ENCODE measurements at regions not wholly inside any gene's neighbourhood (a gene's known extent, or its start where the extent isn't known, plus 50 kb on each side); places are given as distances from the start of the nearest gene placed in this dataset.
"Not testable (repeated sequence)": the region's sequence is repeated elsewhere in the genome, so short reads cannot be mapped to it uniquely, and the experiment has no call there.

- peaks cover 10 to 11% of the 10 kb centered on the region in 2 donors for H3K27me3 Mint-ChIP-seq
- no peak overlapping the region for H3K4me3 Mint-ChIP-seq
- ATAC-seq (no peak), DNase-seq (ENCODE audit: low spot score) (no peak)
- H3K4me1 Mint-ChIP-seq (ENCODE audit: low read depth in 2 of 2), result no peaks in the 10 kb centered on the region
- H3K36me3 Mint-ChIP-seq, result no peaks in the 10 kb centered on the region
- peaks cover 4% of the 10 kb centered on the region for H3K9me3 Mint-ChIP-seq
- H3K27ac Mint-ChIP-seq, result no peak overlapping the region
Measured at GRCh38 chr3:155995525-155996370, 124.6 kb upstream of the KCNAB1 start.

- H3K4me3 Mint-ChIP-seq, result no peak overlapping the region
- no peak overlapping the region for H3K27ac Mint-ChIP-seq
- H3K9me3 Mint-ChIP-seq, result peaks cover 4% of the 10 kb centered on the region
- no peak for ATAC-seq
- no peaks in the 10 kb centered on the region for H3K4me1 Mint-ChIP-seq (ENCODE audit: low read depth in 2 of 2)
- no peaks in the 10 kb centered on the region for H3K36me3 Mint-ChIP-seq
- H3K27me3 Mint-ChIP-seq, result peaks cover 11 to 17% of the 10 kb centered on the region in 2 donors
- no peak for DNase-seq (ENCODE audit: low spot score)
Measured at GRCh38 chr3:155996882-155997281, 123.5 kb upstream of the KCNAB1 start.

GRCh38 chr3:155998173-155998572 lies 122.2 kb upstream of the KCNAB1 start:
- not testable (repeated sequence) for DNase-seq (ENCODE audit: low spot score); H3K36me3 Mint-ChIP-seq; H3K4me1 Mint-ChIP-seq (ENCODE audit: low read depth in 2 of 2); H3K4me3 Mint-ChIP-seq; H3K9me3 Mint-ChIP-seq; H3K27ac Mint-ChIP-seq; ATAC-seq
- peaks cover 18 to 26% of the 10 kb centered on the region in 2 donors for H3K27me3 Mint-ChIP-seq

DNA sequence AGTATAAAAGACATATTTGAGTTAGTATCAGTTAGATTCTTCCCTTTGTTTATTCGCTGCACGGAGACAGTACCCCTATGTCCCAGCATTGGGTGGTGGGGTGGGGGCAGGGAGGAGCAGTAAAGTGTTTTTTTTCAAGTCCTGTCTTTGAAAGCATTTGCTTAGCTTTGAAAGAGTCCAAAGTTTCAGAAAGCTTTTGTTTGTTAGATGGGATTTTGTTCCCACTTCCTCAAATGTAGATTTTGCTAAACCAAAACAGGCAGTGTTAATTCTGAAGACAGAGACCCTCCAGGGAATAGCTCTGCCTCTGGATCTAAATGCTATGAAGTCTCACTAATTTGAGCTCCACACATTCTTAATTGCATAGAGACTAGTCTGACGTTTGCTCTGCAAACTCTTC lies 114.6 kb upstream of the KCNAB1 start:
- no peaks in the 10 kb centered on the region for H3K36me3 Mint-ChIP-seq
- no peak overlapping the region for H3K4me3 Mint-ChIP-seq
- H3K9me3 Mint-ChIP-seq, result no peaks in the 10 kb centered on the region
- DNase-seq (ENCODE audit: low spot score) (no peak), ATAC-seq (no peak)
- H3K27me3 Mint-ChIP-seq, result peaks cover 22 to 36% of the 10 kb centered on the region in 2 donors
- no peak overlapping the region for H3K27ac Mint-ChIP-seq
- H3K4me1 Mint-ChIP-seq (ENCODE audit: low read depth in 2 of 2), result no peaks in the 10 kb centered on the region

- H3K27me3 Mint-ChIP-seq, result peaks cover 17 to 26% of the 10 kb centered on the region in 2 donors
- H3K4me1 Mint-ChIP-seq (ENCODE audit: low read depth in 2 of 2), result no peaks in the 10 kb centered on the region
- H3K4me3 Mint-ChIP-seq, result no peak overlapping the region
- no peaks in the 10 kb centered on the region for H3K36me3 Mint-ChIP-seq
- no peak overlapping the region for H3K27ac Mint-ChIP-seq
- no peak for ATAC-seq
- H3K9me3 Mint-ChIP-seq, result no peaks in the 10 kb centered on the region
- DNase-seq (ENCODE audit: low spot score), result no peak
Measured at GRCh38 chr3:156010829-156011228, 109.5 kb upstream of the KCNAB1 start.

DNA sequence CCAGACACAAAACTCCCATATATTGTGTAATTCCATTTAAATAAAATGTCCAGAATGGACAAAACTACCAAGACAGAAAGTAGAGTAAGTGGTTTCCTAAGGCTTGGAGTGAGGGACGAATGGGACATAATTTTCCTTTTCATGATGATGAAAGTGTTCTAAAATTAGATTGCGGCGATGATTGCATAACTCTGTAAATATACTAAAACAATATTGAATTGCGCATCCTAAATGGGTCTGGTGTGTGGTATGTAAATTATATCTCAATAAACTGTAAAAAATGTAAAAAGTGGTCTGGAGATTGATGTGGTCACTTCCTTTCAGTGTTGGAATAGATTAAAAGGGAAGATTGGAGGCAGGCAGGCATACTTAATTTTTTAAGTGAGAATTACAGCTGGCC lies 105.9 kb upstream of the KCNAB1 start:
- H3K4me3 Mint-ChIP-seq, result no peak overlapping the region
- peaks cover 9 to 29% of the 10 kb centered on the region in 2 donors for H3K27me3 Mint-ChIP-seq
- no peak for ATAC-seq
- no peaks in the 10 kb centered on the region for H3K36me3 Mint-ChIP-seq
- DNase-seq (ENCODE audit: low spot score), result no peak
- H3K27ac Mint-ChIP-seq, result no peak overlapping the region
- no peaks in the 10 kb centered on the region for H3K9me3 Mint-ChIP-seq
- H3K4me1 Mint-ChIP-seq (ENCODE audit: low read depth in 2 of 2), result no peaks in the 10 kb centered on the region

DNA sequence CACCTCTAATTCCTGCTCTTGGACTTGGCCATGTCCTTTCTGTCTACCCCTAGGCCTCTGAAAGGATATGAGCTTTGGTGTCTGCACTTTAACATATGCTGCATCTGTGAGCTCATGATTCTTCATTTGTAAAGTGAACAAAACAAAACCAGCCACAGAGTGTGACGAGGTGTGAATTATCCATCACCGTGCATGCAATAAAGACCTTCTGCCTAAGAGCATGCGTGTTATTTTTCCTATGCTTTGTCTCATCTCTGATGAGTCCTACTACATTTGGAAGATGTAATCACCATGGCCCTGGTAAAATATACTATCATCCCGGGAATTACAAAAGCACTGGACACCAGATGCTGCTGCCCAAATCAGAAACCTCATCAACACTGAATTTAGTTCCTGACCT lies 103.5 kb upstream of the KCNAB1 start:
- H3K36me3 Mint-ChIP-seq, result no peaks in the 10 kb centered on the region

DNA sequence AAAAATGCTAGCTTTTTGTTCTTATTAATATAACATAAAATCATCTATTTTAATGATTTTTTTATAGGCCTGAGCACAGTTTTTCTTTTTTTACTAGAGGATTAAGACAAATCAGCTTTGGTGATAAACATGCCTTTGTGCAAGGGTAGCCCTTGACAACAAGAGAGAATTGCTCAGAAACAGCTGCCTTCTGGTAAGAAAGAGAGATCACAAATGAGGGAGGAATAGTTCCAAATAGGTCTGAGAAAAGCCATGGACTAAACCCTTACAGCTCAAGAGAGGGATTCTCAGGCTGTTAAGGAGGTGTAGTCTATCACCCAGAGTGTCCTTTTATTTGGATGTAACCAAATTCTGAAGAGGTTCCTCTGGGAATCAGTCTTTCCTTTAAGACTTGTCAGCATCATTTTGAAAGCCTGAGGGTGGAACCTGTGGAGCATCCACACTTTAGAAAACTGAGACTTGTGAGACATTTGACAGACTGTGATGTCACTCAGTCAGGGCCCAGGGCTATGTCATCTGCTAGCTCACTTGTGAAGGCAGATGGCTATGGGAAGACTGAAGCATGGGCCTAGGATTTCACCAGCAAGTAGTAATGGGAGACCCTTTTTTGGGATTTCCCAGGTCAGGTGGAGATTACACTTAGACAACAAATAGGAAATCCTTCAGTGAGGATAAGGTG lies 102.9 kb upstream of the KCNAB1 start:
- no peaks in the 10 kb centered on the region for H3K9me3 Mint-ChIP-seq
- DNase-seq (ENCODE audit: low spot score) (no peak), ATAC-seq (peak in 1 of 2 donors; percentile 45)
- peaks cover 6 to 29% of the 10 kb centered on the region in 2 donors for H3K27me3 Mint-ChIP-seq
- no peaks in the 10 kb centered on the region for H3K4me1 Mint-ChIP-seq (ENCODE audit: low read depth in 2 of 2)
- no peak overlapping the region for H3K27ac Mint-ChIP-seq
- H3K4me3 Mint-ChIP-seq, result no peak overlapping the region
- no peaks in the 10 kb centered on the region for H3K36me3 Mint-ChIP-seq

More for the DNA sequence above, 103.5 kb upstream of the KCNAB1 start:
- Mint-ChIP-seq H3K27me3 (peaks cover 9 to 34% of the 10 kb centered on the region in 2 donors), H3K4me3 (no peak overlapping the region), H3K4me1 (ENCODE audit: low read depth in 2 of 2) (no peaks in the 10 kb centered on the region), H3K9me3 (no peaks in the 10 kb centered on the region), H3K27ac (no peak overlapping the region)
- ATAC-seq (no peak), DNase-seq (ENCODE audit: low spot score) (no peak)

- H3K27me3 Mint-ChIP-seq, result peaks cover 17 to 40% of the 10 kb centered on the region in 2 donors
- ATAC-seq (no peak), DNase-seq (ENCODE audit: low spot score) (no peak)
- H3K9me3 Mint-ChIP-seq, result no peaks in the 10 kb centered on the region
- no peak overlapping the region for H3K4me3 Mint-ChIP-seq
- no peaks in the 10 kb centered on the region for H3K4me1 Mint-ChIP-seq (ENCODE audit: low read depth in 2 of 2)
- H3K27ac Mint-ChIP-seq, result no peak overlapping the region
- no peaks in the 10 kb centered on the region for H3K36me3 Mint-ChIP-seq
Measured at GRCh38 chr3:156024904-156025533, 95.4 kb upstream of the KCNAB1 start.

GRCh38 chr3:156029208-156029607 lies 91.2 kb upstream of the KCNAB1 start:
- Mint-ChIP-seq H3K4me3 (no peak overlapping the region), H3K9me3 (no peaks in the 10 kb centered on the region), H3K36me3 (no peaks in the 10 kb centered on the region), H3K27ac (no peak overlapping the region), H3K4me1 (ENCODE audit: low read depth in 2 of 2) (no peaks in the 10 kb centered on the region), H3K27me3 (peaks cover 21 to 45% of the 10 kb centered on the region in 2 donors)
- ATAC-seq (no peak), DNase-seq (ENCODE audit: low spot score) (no peak)

DNA sequence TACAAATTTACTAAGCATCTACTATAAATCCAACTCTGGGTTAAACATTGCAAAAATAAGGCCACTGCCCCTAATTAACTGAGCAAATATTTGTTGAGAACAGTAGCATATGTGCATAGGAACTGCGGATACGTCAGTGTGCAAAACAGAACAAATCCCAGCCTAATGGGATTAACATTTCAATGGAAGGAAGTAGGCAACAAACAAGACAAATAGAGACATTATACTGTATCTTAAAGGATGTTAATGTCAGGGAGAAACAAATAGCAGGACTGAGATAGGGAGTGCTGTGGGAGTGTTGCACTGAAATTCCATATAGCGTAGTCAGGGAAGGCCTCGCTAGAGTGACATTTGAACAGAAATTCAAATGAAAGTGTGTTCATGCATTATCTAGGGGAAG lies 89.7 kb upstream of the KCNAB1 start:
- Mint-ChIP-seq H3K27me3 (peaks cover 14 to 34% of the 10 kb centered on the region in 2 donors), H3K4me3 (no peak overlapping the region), H3K27ac (no peak overlapping the region), H3K4me1 (ENCODE audit: low read depth in 2 of 2) (no peaks in the 10 kb centered on the region), H3K9me3 (no peaks in the 10 kb centered on the region), H3K36me3 (no peaks in the 10 kb centered on the region)
- DNase-seq (ENCODE audit: low spot score) (no peak), ATAC-seq (no peak)

- no peak overlapping the region for H3K27ac Mint-ChIP-seq
Measured at GRCh38 chr3:156033428-156033827, 87.0 kb upstream of the KCNAB1 start.

GRCh38 chr3:156035158-156035557 lies 85.2 kb upstream of the KCNAB1 start:
- Mint-ChIP-seq H3K36me3 (no peaks in the 10 kb centered on the region), H3K4me3 (no peak overlapping the region), H3K9me3 (no peaks in the 10 kb centered on the region), H3K27me3 (peaks cover 10 to 20% of the 10 kb centered on the region in 2 donors), H3K27ac (no peak overlapping the region), H3K4me1 (ENCODE audit: low read depth in 2 of 2) (no peaks in the 10 kb centered on the region)
- DNase-seq (ENCODE audit: low spot score), result no peak
- ATAC-seq, result no peak

More at GRCh38 chr3:156033428-156033827, 87.0 kb upstream of the KCNAB1 start:
- ATAC-seq (no peak), DNase-seq (ENCODE audit: low spot score) (no peak)
- H3K4me1 Mint-ChIP-seq (ENCODE audit: low read depth in 2 of 2), result no peaks in the 10 kb centered on the region
- H3K36me3 Mint-ChIP-seq, result no peaks in the 10 kb centered on the region
- H3K4me3 Mint-ChIP-seq, result no peak overlapping the region
- H3K9me3 Mint-ChIP-seq, result no peaks in the 10 kb centered on the region
- H3K27me3 Mint-ChIP-seq, result peaks cover 10 to 20% of the 10 kb centered on the region in 2 donors

Data from natural killer cell treated with Interleukin-12 subunit alpha and Interleukin-12 subunit beta and Interleukin-15 and Interleukin-18, amount 100 ng/mL, for 72 hours (primary cell).